Testis (tissue), 2 donors: ENCODE measurements at regions not wholly inside any gene's neighbourhood (a gene's known extent, or its start where the extent isn't known, plus 50 kb on each side); places are given as distances from the start of the nearest gene placed in this dataset.

ENCODE experiments used
- DNase-seq: peaks from one replicate; pipeline ENCODE4 v3.0.0-alpha.2; 2019
- H3K27ac ChIP-seq, 2 donors: fragments of 200-600 bp; sonication (generic); one replicate each; pipeline ENCODE4 v1.5.1; 2019
- H3K27me3 ChIP-seq: fragments of 200-600 bp; sonication (generic); one replicate; pipeline ENCODE4 v1.5.1; 2019
- H3K36me3 ChIP-seq: fragments of 200-600 bp; sonication (generic); one replicate; pipeline ENCODE4 v1.5.1; 2017; ENCODE audit warnings: low read depth; ENCODE audit errors: missing control alignments
- H3K4me1 ChIP-seq: fragments of 200-600 bp; sonication (generic); one replicate; pipeline ENCODE4 v1.5.1; 2019
- H3K4me3 ChIP-seq, 2 donors: fragments of 200-600 bp; sonication (generic); one replicate each; pipeline ENCODE4 v1.5.1; 2017 to 2019
- H3K9me3 ChIP-seq: fragments of 200-600 bp; sonication (generic); one replicate; pipeline ENCODE4 v1.5.1; 2017
- CTCF ChIP-seq, 3 experiments: fragments of 450-650 bp in 2 of 3; fragments of 200-600 bp in 1 of 3; sonication (generic) in 1 of 3; IDR thresholded peaks; one replicate each; pipeline ENCODE4 v1.5.1; 2016 to 2019; ENCODE audit warnings: antibody characterized with exemption in 3 of 3, mild to moderate bottlenecking in 2 of 3, moderate library complexity in 1 of 3
- POLR2A ChIP-seq: fragments of 450-650 bp; IDR thresholded peaks from one replicate; pipeline ENCODE4 v1.6.1; 2017; ENCODE audit warnings: antibody characterized with exemption, mild to moderate bottlenecking, moderate library complexity
- WGBS, 2 donors: methylation state at CpG; one replicate each; pipeline ENCODE4 v1.1.5; 2018; 5-methylcytosine and 5-hydroxymethylcytosine counted together
- intact Hi-C: fragments of 100-400 bp; cut with DNase I; formaldehyde crosslinking; loops from one replicate; pipeline ENCODE4 v1.15.1; 2023; ENCODE audit warnings: low total_unique reads

- Histone ChIP-seq H3K27ac (no peak overlapping the region), H3K27me3 (no peaks in the 10 kb centered on the region), H3K36me3 (no peaks in the 10 kb centered on the region), H3K4me1 (no peaks in the 10 kb centered on the region), H3K9me3 (no peaks in the 10 kb centered on the region), H3K4me3 (no peak overlapping the region)
- 92% methylated on average over 11 of the region's 11 CpGs; no CpG with 5 or more reads in 1 of the 2 donors for WGBS, 2 donors
- no peak for DNase-seq
- TF ChIP-seq POLR2A = no peak
- TF ChIP-seq CTCF (IDR thresholded peaks at IDR 0.05) = no peak
- intact Hi-C loops = no loop called here
Measured at GRCh38 chr4:4919927-4920326, 60.5 kb downstream of the MSX1 start.

GRCh38 chr4:4921077-4921476 is 61.6 kb downstream of the MSX1 start:
- intact Hi-C loops = no loop called here
- H3K27ac ChIP-seq = no peak overlapping the region
- 85 to 94% methylated on average over 2 of the region's 2 CpGs for WGBS, 2 donors
- TF ChIP-seq POLR2A (no peak), CTCF (IDR thresholded peaks at IDR 0.05) (no peak)
- H3K4me3 ChIP-seq = no peak overlapping the region
- no peaks in the 10 kb centered on the region for H3K36me3 ChIP-seq
- H3K4me1 ChIP-seq = no peaks in the 10 kb centered on the region
- no peaks in the 10 kb centered on the region for H3K27me3 ChIP-seq
- no peak for DNase-seq
- no peaks in the 10 kb centered on the region for H3K9me3 ChIP-seq

DNA sequence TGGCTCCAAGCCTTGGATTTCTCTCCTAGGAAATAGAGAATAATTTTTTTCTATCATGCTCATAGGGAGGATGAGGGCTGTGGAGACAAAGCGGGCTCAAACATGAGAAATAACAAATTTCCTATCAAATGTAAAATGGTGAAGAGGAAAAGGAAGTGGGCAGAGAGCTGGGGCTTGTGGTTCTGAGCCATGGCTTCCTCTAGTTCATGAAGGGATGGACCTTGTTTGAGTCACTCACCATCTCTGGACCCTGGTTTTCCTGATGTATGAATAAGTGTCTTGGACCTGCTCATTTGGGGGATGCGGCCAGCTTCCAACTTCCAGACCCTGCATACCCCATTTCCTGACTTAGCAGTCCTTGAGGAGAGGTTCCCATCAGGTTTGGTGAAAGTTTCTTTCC is 63.0 kb downstream of the MSX1 start:
- no peaks in the 10 kb centered on the region for H3K4me1 ChIP-seq
- no peaks in the 10 kb centered on the region for H3K27me3 ChIP-seq
- H3K4me3 ChIP-seq = no peak overlapping the region
- no peak overlapping the region for H3K27ac ChIP-seq
- TF ChIP-seq CTCF (IDR thresholded peaks at IDR 0.05) (no peak), POLR2A (no peak)
- no peak for DNase-seq
- H3K36me3 ChIP-seq = no peaks in the 10 kb centered on the region
- intact Hi-C loops = no loop called here
- H3K9me3 ChIP-seq = no peaks in the 10 kb centered on the region
- WGBS, 2 donors = 82 to 91% methylated on average over 2 of the region's 2 CpGs

DNA sequence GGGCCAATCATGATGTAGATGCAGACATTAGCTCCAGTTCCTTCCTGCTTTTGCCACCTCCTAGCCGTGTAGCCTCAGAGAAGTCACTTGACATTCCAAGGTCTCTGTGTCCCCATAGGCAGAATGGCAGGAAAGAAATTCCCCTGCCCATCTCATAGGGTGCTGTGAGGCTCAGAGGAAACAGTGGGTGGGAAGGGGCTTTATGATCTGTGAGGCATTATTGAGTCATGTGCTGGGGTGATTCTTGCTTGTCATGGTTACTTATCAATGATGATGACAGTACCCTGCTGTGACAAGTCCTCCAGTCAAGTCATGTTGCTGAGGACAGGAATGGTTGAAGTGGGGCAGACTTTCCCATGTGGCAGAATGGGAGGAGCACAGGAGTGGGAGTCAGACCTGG is 63.7 kb downstream of the MSX1 start:
- intact Hi-C loops = no loop called here
- H3K36me3 ChIP-seq = no peaks in the 10 kb centered on the region
- TF ChIP-seq CTCF (IDR thresholded peaks at IDR 0.05) = no peak
- no peak for TF ChIP-seq POLR2A
- H3K27me3 ChIP-seq = no peaks in the 10 kb centered on the region
- DNase-seq = no peak
- 67 to 71% methylated on average over 1 of the region's 1 CpG for WGBS, 2 donors
- no peaks in the 10 kb centered on the region for H3K4me1 ChIP-seq
- no peak overlapping the region for H3K4me3 ChIP-seq
- no peaks in the 10 kb centered on the region for H3K9me3 ChIP-seq
- H3K27ac ChIP-seq = no peak overlapping the region

GRCh38 chr4:4930677-4931076 is 71.2 kb downstream of the MSX1 start:
- no peaks in the 10 kb centered on the region for H3K4me1 ChIP-seq
- DNase-seq = no peak
- no peaks in the 10 kb centered on the region for H3K36me3 ChIP-seq
- TF ChIP-seq CTCF (IDR thresholded peaks at IDR 0.05) = no peak
- H3K27me3 ChIP-seq = no peaks in the 10 kb centered on the region
- 35 to 56% methylated on average over 3 of the region's 3 CpGs for WGBS, 2 donors
- intact Hi-C loops = no loop called here
- H3K27ac ChIP-seq = no peak overlapping the region
- no peaks in the 10 kb centered on the region for H3K9me3 ChIP-seq
- no peak overlapping the region for H3K4me3 ChIP-seq
